Testis (tissue), 2 donors: ENCODE measurements at regions not wholly inside any gene's neighbourhood (a gene's known extent, or its start where the extent isn't known, plus 50 kb on each side); places are given as distances from the start of the nearest gene placed in this dataset.

Source experiments
- CTCF ChIP-seq, 3 experiments: fragments of 450-650 bp in 2 of 3; fragments of 200-600 bp in 1 of 3; sonication (generic) in 1 of 3; IDR thresholded peaks; one replicate each; pipeline ENCODE4 v1.5.1; 2016 to 2019; ENCODE audit warnings: antibody characterized with exemption in 3 of 3, mild to moderate bottlenecking in 2 of 3, moderate library complexity in 1 of 3
- POLR2A ChIP-seq: fragments of 450-650 bp; IDR thresholded peaks from one replicate; pipeline ENCODE4 v1.6.1; 2017; ENCODE audit warnings: antibody characterized with exemption, mild to moderate bottlenecking, moderate library complexity

GRCh38 chr20:39248171-39248861 is 286.2 kb downstream of the DHX35 start:
- TF ChIP-seq CTCF (IDR thresholded peaks at IDR 0.05) = no peak
- TF ChIP-seq POLR2A = no peak
